Nephron (organoid): ENCODE measurements at regions not wholly inside any gene's neighbourhood (a gene's known extent, or its start where the extent isn't known, plus 50 kb on each side); places are given as distances from the start of the nearest gene placed in this dataset.

Source experiments
- H3K27ac Mint-ChIP-seq, 3 experiments: 2 replicates each; pipeline ENCODE4 v1.8.0; 2020; ENCODE audit warnings: mixed read lengths in 3 of 3, mild to moderate bottlenecking in 2 of 3, moderate library complexity in 1 of 3
- H3K27me3 Mint-ChIP-seq: 2 replicates; pipeline ENCODE4 v1.8.0; 2021; ENCODE audit warnings: low read depth, mild to moderate bottlenecking, moderate library complexity, mixed read lengths
- H3K36me3 Mint-ChIP-seq: 2 replicates; pipeline ENCODE4 v1.8.0; 2020; ENCODE audit warnings: low read depth, mixed read lengths
- H3K4me1 Mint-ChIP-seq: 2 replicates; pipeline ENCODE4 v1.8.0; 2020; ENCODE audit warnings: mixed read lengths
- H3K4me3 Mint-ChIP-seq, 3 experiments: 2 replicates each; pipeline ENCODE4 v1.8.0; 2020; ENCODE audit warnings: mild to moderate bottlenecking in 3 of 3, mixed read lengths in 3 of 3, moderate library complexity in 2 of 3
- H3K9me3 Mint-ChIP-seq: 2 replicates; pipeline ENCODE4 v1.8.0; 2020; ENCODE audit warnings: mixed read lengths
- CTCF ChIP-seq, 3 experiments: fragments of 200-600 bp; sonication (generic); IDR thresholded peaks; one replicate each; pipeline ENCODE4 v1.5.0; 2021; ENCODE audit warnings: antibody characterized with exemption in 3 of 3; ENCODE audit not compliant: unreplicated experiment in 3 of 3

- Mint-ChIP-seq H3K9me3 (no peaks in the 10 kb centered on the region), H3K4me3 (no peak overlapping the region), H3K4me1 (peaks cover 11% of the 10 kb centered on the region), H3K27me3 (peaks cover under 1% of the 10 kb centered on the region), H3K36me3 (no peaks in the 10 kb centered on the region), H3K27ac (peak overlapping the region in 2 of 3 experiments; percentile 28 to 52)
- no peak for TF ChIP-seq CTCF (IDR thresholded peaks at IDR 0.05; ENCODE audit: unreplicated experiment in 3 of 3)
Observed at GRCh38 chr5:68843624-68844364, 250.0 kb upstream of the SLC30A5 start.

- Mint-ChIP-seq H3K27me3 (peaks cover 4% of the 10 kb centered on the region), H3K9me3 (no peaks in the 10 kb centered on the region), H3K36me3 (no peaks in the 10 kb centered on the region), H3K4me1 (peaks cover 11% of the 10 kb centered on the region), H3K27ac (peak overlapping the region in 1 of 3 experiments; percentile 52), H3K4me3 (no peak overlapping the region)
- no peak for TF ChIP-seq CTCF (IDR thresholded peaks at IDR 0.05; ENCODE audit: unreplicated experiment in 3 of 3)
Observed at GRCh38 chr5:68845131-68845530, 248.7 kb upstream of the SLC30A5 start.

- H3K4me1 Mint-ChIP-seq: peaks cover 11% of the 10 kb centered on the region
- peaks cover 3% of the 10 kb centered on the region for H3K9me3 Mint-ChIP-seq
- H3K27me3 Mint-ChIP-seq: peaks cover 4% of the 10 kb centered on the region
Observed at GRCh38 chr5:68846828-68847227, 247.0 kb upstream of the SLC30A5 start.

GRCh38 chr5:68848091-68848490, 245.7 kb upstream of the SLC30A5 start:
- H3K27me3 Mint-ChIP-seq: peaks cover 4% of the 10 kb centered on the region
- peaks cover 10% of the 10 kb centered on the region for H3K9me3 Mint-ChIP-seq
- no peak overlapping the region for H3K27ac Mint-ChIP-seq
- TF ChIP-seq CTCF (IDR thresholded peaks at IDR 0.05; ENCODE audit: unreplicated experiment in 3 of 3): no peak
- H3K36me3 Mint-ChIP-seq: no peaks in the 10 kb centered on the region
- peaks cover 11% of the 10 kb centered on the region for H3K4me1 Mint-ChIP-seq
- no peak overlapping the region for H3K4me3 Mint-ChIP-seq

More at GRCh38 chr5:68846828-68847227, 247.0 kb upstream of the SLC30A5 start:
- TF ChIP-seq CTCF (IDR thresholded peaks at IDR 0.05; ENCODE audit: unreplicated experiment in 3 of 3): no peak
- H3K36me3 Mint-ChIP-seq: no peaks in the 10 kb centered on the region
- H3K4me3 Mint-ChIP-seq: no peak overlapping the region
- H3K27ac Mint-ChIP-seq: no peak overlapping the region

- no peak overlapping the region for H3K27ac Mint-ChIP-seq
- H3K36me3 Mint-ChIP-seq: no peaks in the 10 kb centered on the region
- H3K27me3 Mint-ChIP-seq: peaks cover 4% of the 10 kb centered on the region
- H3K4me1 Mint-ChIP-seq: peaks cover 6% of the 10 kb centered on the region
- H3K4me3 Mint-ChIP-seq: no peak overlapping the region
- H3K9me3 Mint-ChIP-seq: peaks cover 10% of the 10 kb centered on the region
- TF ChIP-seq CTCF (IDR thresholded peaks at IDR 0.05; ENCODE audit: unreplicated experiment in 3 of 3): no peak
Observed at GRCh38 chr5:68849103-68849502, 244.7 kb upstream of the SLC30A5 start.

GRCh38 chr5:68849906-68850305, 243.9 kb upstream of the SLC30A5 start:
- TF ChIP-seq CTCF (IDR thresholded peaks at IDR 0.05; ENCODE audit: unreplicated experiment in 3 of 3): no peak
- no peak overlapping the region for H3K4me3 Mint-ChIP-seq
- peaks cover 4% of the 10 kb centered on the region for H3K27me3 Mint-ChIP-seq
- H3K27ac Mint-ChIP-seq: no peak overlapping the region
- no peaks in the 10 kb centered on the region for H3K4me1 Mint-ChIP-seq
- peaks cover 15% of the 10 kb centered on the region for H3K9me3 Mint-ChIP-seq
- H3K36me3 Mint-ChIP-seq: no peaks in the 10 kb centered on the region
